Activated CD8-positive, alpha-beta T cell treated with anti-CD3 and anti-CD28 coated beads for 36 hours (primary cell): ENCODE measurements at regions not wholly inside any gene's neighbourhood (a gene's known extent, or its start where the extent isn't known, plus 50 kb on each side); places are given as distances from the start of the nearest gene placed in this dataset.

Experiments
- ATAC-seq: fragments of 200-7000 bp; cut with Tn5 transposase; one replicate; pipeline ENCODE4 v1.10.0; 2021; ENCODE audit warnings: mild to moderate bottlenecking, moderate library complexity
- CTCF ChIA-PET: fragments of 350-600 bp; sonication (Branson Sonifier 250); formaldehyde crosslinking; loops from one replicate; lab custom pipeline; 2021; ENCODE audit warnings: antibody characterized with exemption; lab: Charles Lee
- POLR2A ChIA-PET: fragments of 350-600 bp; sonication (Branson Sonifier 250); formaldehyde crosslinking; loops from one replicate; lab custom pipeline; 2021; ENCODE audit warnings: antibody characterized with exemption; lab: Charles Lee
- DNase-seq: peaks from one replicate; pipeline ENCODE4 v3.0.0-alpha.2; 2020
- H3K27ac Mint-ChIP-seq: one replicate; pipeline ENCODE4 v1.8.0; 2021; ENCODE audit warnings: mild to moderate bottlenecking, mixed read lengths
- H3K27me3 Mint-ChIP-seq: one replicate; pipeline ENCODE4 v1.8.0; 2021; ENCODE audit warnings: mixed read lengths
- H3K36me3 Mint-ChIP-seq: one replicate; pipeline ENCODE4 v1.8.0; 2021; ENCODE audit warnings: low read depth, mixed read lengths
- H3K4me1 Mint-ChIP-seq: one replicate; pipeline ENCODE4 v1.8.0; 2021; ENCODE audit warnings: low read depth, mixed read lengths
- H3K4me3 Mint-ChIP-seq: one replicate; pipeline ENCODE4 v1.8.0; 2021; ENCODE audit warnings: mild to moderate bottlenecking, moderate library complexity, mixed read lengths
- H3K9me3 Mint-ChIP-seq: one replicate; pipeline ENCODE4 v1.8.0; 2021; ENCODE audit warnings: mixed read lengths
- CTCF ChIP-seq: fragments of 200-600 bp; IDR thresholded peaks from one replicate; pipeline ENCODE4 v1.8.0; 2022; ENCODE audit warnings: antibody characterized with exemption, mild to moderate bottlenecking
- intact Hi-C: fragments of 100-400 bp; cut with micrococcal nuclease; formaldehyde crosslinking; loops from one replicate; pipeline ENCODE4 v1.10.0; 2022

- Mint-ChIP-seq H3K36me3 (no peaks in the 10 kb centered on the region), H3K27ac (no peak overlapping the region), H3K27me3 (peaks cover under 1% of the 10 kb centered on the region), H3K4me1 (peaks cover 6% of the 10 kb centered on the region), H3K9me3 (peaks cover 18% of the 10 kb centered on the region), H3K4me3 (no peak overlapping the region)
- no peak for ATAC-seq
- ChIA-PET CTCF (no interaction called here), POLR2A (no interaction called here)
- no peak for DNase-seq
- intact Hi-C loops: no loop called here
- no peak for TF ChIP-seq CTCF
Observed at GRCh38 chr14:104522926-104523545, 56.5 kb upstream of the C14orf180 start.

GRCh38 chr14:104523546-104523935, 56.0 kb upstream of the C14orf180 start:
- Mint-ChIP-seq H3K27ac (no peak overlapping the region), H3K36me3 (no peaks in the 10 kb centered on the region), H3K27me3 (no peaks in the 10 kb centered on the region), H3K9me3 (peaks cover 22% of the 10 kb centered on the region), H3K4me1 (peaks cover 6% of the 10 kb centered on the region), H3K4me3 (no peak overlapping the region)
- no peak for ATAC-seq
- ChIA-PET CTCF (no interaction called here), POLR2A (no interaction called here)
- intact Hi-C loops: no loop called here
- no peak for DNase-seq
- TF ChIP-seq CTCF: no peak

- no peak overlapping the region for H3K4me3 Mint-ChIP-seq
- H3K36me3 Mint-ChIP-seq: no peaks in the 10 kb centered on the region
- H3K4me1 Mint-ChIP-seq: peaks cover 6% of the 10 kb centered on the region
- CTCF ChIA-PET: no interaction called here
- no peak for TF ChIP-seq CTCF
- no peak overlapping the region for H3K27ac Mint-ChIP-seq
- no peaks in the 10 kb centered on the region for H3K27me3 Mint-ChIP-seq
- intact Hi-C loops: no loop called here
- ATAC-seq: no peak
- POLR2A ChIA-PET: no interaction called here
- no peak for DNase-seq
- H3K9me3 Mint-ChIP-seq: peaks cover 22% of the 10 kb centered on the region
Observed at GRCh38 chr14:104524726-104525125, 54.8 kb upstream of the C14orf180 start.

- intact Hi-C loops: no loop called here
- POLR2A ChIA-PET: no interaction called here
- DNase-seq (no peak), ATAC-seq (no peak)
- CTCF ChIA-PET: no interaction called here
- no peaks in the 10 kb centered on the region for H3K36me3 Mint-ChIP-seq
- no peak overlapping the region for H3K27ac Mint-ChIP-seq
- peaks cover 4% of the 10 kb centered on the region for H3K27me3 Mint-ChIP-seq
- peaks cover 22% of the 10 kb centered on the region for H3K9me3 Mint-ChIP-seq
- TF ChIP-seq CTCF: no peak
- H3K4me3 Mint-ChIP-seq: no peak overlapping the region
- peaks cover 6% of the 10 kb centered on the region for H3K4me1 Mint-ChIP-seq
Observed at GRCh38 chr14:104526723-104527645, 52.6 kb upstream of the C14orf180 start.

GRCh38 chr14:104527857-104528459, 51.6 kb upstream of the C14orf180 start:
- ChIA-PET POLR2A (no interaction called here), CTCF (interaction anchor here (1.4 kb wide), 1 partner anchor 19 kb away, joined by 4 read pairs; no protein-coding TSS in a partner anchor)
- H3K4me3 Mint-ChIP-seq: no peak overlapping the region
- TF ChIP-seq CTCF: no peak
- H3K27me3 Mint-ChIP-seq: peaks cover 8% of the 10 kb centered on the region
- peaks cover 6% of the 10 kb centered on the region for H3K4me1 Mint-ChIP-seq
- no peaks in the 10 kb centered on the region for H3K36me3 Mint-ChIP-seq
- H3K27ac Mint-ChIP-seq: no peak overlapping the region
- intact Hi-C loops: no loop called here
- ATAC-seq (no peak), DNase-seq (no peak)
- peaks cover 22% of the 10 kb centered on the region for H3K9me3 Mint-ChIP-seq
